ENCODE measurements at regions not wholly inside any gene's neighbourhood (a gene's known extent, or its start where the extent isn't known, plus 50 kb on each side); places are given as distances from the start of the nearest gene placed in this dataset.

DNA sequence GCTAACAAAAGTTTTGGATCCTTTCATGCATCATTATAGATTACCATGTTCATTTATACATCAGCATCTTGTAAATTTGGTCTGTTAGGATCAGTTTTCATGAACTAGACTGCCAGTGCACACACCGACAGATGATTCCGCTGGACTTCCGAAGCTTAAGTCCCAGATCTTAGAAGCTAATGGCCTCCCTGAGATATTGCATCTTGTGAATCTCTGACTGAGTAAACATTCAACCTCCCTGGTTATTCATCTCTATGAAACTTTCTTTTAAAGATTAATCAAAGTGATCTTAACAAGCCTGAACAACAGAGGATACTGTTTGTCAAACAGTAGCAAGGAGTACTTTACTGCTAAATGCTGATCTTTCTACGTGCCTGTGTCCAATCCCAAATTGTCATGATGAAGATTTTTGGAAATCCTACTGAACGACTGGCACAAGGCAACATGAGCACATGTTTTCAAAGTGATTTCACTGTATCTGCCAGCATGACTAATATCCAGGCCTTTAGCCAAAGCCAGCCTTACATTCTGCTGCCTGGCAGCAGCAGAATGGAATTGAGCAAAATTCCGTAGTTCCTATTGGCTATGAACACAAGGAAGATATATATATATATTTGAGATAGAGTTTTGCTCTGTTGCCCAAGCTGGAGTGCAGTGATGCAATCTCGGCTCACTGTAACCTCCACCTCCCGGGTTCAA lies 91.3 kb upstream of the ANK3 start:
- Histone ChIP-seq H3K4me1 (replicated peaks in 1 of 2; ENCODE audit: control insufficient read depth in 2 of 2, insufficient read depth in 2 of 2, low read length in 2 of 2) (no peaks in the 10 kb centered on the region), H3K79me2 (ENCODE audit: control insufficient read depth, insufficient read depth, low read length) (no peaks in the 10 kb centered on the region), H2AFZ (ENCODE audit: low read depth, low read length) (no peak overlapping the region), H3K36me3 (ENCODE audit: control insufficient read depth, insufficient read depth, low read length) (no peaks in the 10 kb centered on the region), H3K4me3 (no peak overlapping the region), H3K27ac (ENCODE audit: extremely low read depth, low read depth, low read length) (no peak overlapping the region), H4K20me1 (replicated peaks; ENCODE audit: control insufficient read depth, insufficient read depth, low read length) (no peaks in the 10 kb centered on the region), H3K9ac (ENCODE audit: insufficient read depth in 1 of 2, low read depth in 2 of 2, low read length in 2 of 2) (no peak overlapping the region), H3K9me3 (replicated peaks; ENCODE audit: control insufficient read depth, insufficient read depth, low read depth, low read length) (no peaks in the 10 kb centered on the region), H3K27me3 (ENCODE audit: control insufficient read depth in 2 of 2, insufficient read depth in 2 of 2, low read length in 2 of 2) (no peaks in the 10 kb centered on the region), H3K4me2 (ENCODE audit: insufficient read depth, low read length) (no peak overlapping the region), H3K9me1 (ENCODE audit: control insufficient read depth, insufficient read depth, low read length) (no peaks in the 10 kb centered on the region)
- ATAC-seq (no peak), DNase-seq (ENCODE audit: extremely low read depth in 1 of 4, low spot score in 3 of 4) (no peak), FAIRE-seq (no peak)
- in situ Hi-C loops (cut with MboI): no loop called here
- intact Hi-C loops (cut with micrococcal nuclease): no loop called here
- TF ChIP-seq POLR2AphosphoS2 (IDR thresholded peaks at IDR 0.05; ENCODE audit: low read length): no peak
- no peak for TF ChIP-seq MIER1 (IDR thresholded peaks at IDR 0.05; ENCODE audit: low read depth)
- no peak for TF ChIP-seq LEF1 (IDR thresholded peaks at IDR 0.05)
- no peak for TF ChIP-seq ZNF584 (CRISPR knock-in tag; IDR thresholded peaks at IDR 0.05; ENCODE audit: low read depth)
- TF ChIP-seq, protein P1, sequence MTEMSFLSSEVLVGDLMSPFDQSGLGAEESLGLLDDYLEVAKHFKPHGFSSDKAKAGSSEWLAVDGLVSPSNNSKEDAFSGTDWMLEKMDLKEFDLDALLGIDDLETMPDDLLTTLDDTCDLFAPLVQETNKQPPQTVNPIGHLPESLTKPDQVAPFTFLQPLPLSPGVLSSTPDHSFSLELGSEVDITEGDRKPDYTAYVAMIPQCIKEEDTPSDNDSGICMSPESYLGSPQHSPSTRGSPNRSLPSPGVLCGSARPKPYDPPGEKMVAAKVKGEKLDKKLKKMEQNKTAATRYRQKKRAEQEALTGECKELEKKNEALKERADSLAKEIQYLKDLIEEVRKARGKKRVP (CRISPR knock-in tag; IDR thresholded peaks at IDR 0.05): no peak
- TF ChIP-seq MAFG (tag; conservative IDR thresholded peaks at IDR 0.05): no peak
- TF ChIP-seq ZNF780A (CRISPR knock-in tag; IDR thresholded peaks at IDR 0.05): no peak
- ChIA-PET CTCF (ENCODE audit: low intra/inter-chr PET ratio) (no interaction called here), POLR2A (no interaction called here)
- BruUV-seq (replicated peaks): no TSS peak
- 2% methylated on average over 8 of the region's 8 CpGs for WGBS (ENCODE audit: insufficient coverage, low coverage, missing lambda C conversion rate)
